ENCODE measurements at regions not wholly inside any gene's neighbourhood (a gene's known extent, or its start where the extent isn't known, plus 50 kb on each side); places are given as distances from the start of the nearest gene placed in this dataset.
"Not testable (repeated sequence)": the region's sequence is repeated elsewhere in the genome, so short reads cannot be mapped to it uniquely, and the experiment has no call there.

DNA sequence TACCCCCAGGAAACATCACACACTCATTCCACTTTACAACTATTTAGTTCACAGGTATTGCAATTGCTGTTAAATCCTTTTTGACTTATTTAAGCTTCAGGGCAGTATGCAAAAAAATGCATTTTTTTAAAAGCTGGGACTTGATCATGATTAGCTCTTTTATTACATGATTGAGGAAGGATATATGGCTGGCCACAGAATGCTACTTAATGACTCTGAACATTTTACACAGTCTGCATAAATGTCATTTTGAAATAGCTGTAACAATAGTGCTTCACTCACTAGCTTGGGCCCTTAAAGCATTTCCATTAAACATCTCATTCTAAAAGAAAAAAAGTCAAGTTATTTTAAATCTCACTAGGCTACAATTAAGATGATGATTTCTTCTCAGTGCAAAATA, 429.7 kb downstream of the FRK start:
- intact Hi-C loops (cut with micrococcal nuclease) = no loop called here

DNA sequence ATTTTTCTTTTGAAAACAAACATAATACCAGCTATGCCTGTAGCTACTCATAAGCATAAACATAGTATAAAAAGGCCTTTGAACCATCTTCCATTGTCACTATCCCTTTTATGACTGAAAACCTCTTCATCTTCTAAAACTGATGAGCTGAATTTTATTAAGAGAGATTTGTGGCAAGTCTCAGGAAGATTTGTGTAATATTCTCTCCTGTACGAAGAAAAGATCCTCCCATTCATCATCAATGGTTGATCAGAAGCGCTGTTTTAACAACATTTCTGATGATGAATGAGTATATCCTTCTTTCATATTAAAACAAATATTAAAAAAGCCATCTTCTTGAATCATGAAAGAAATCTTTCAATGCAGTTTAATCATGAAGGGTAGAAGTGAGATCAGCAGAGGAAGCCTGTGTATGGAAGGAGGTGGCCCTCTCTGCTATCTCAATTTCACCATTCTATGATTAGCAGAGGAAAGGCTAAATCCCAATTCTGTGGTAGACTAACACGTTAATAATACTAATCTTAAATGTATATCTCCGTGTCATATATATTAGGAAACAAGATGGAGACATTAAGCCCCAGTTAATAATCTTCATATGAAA, 430.2 kb downstream of the FRK start:
- intact Hi-C loops (cut with micrococcal nuclease) = no loop called here

DNA sequence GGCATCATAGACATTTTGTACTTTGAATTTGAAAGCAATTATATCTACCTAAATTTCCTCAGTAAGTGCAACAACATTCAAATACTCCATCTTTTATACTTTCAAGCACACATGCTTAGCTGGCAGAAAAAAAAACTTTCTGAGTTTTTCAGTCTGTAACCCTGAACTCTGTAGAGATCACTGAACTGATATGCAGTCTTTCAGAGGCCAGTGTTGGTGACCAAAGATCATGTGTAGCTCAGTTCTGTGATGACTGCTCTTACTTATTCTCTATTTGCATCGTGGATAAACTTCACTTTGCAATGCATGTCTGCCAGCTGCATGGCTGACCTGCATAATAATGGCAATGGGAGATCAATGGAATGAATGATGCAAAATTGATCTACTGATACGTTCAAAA, 431.3 kb downstream of the FRK start:
- intact Hi-C loops (cut with micrococcal nuclease) = no loop called here

DNA sequence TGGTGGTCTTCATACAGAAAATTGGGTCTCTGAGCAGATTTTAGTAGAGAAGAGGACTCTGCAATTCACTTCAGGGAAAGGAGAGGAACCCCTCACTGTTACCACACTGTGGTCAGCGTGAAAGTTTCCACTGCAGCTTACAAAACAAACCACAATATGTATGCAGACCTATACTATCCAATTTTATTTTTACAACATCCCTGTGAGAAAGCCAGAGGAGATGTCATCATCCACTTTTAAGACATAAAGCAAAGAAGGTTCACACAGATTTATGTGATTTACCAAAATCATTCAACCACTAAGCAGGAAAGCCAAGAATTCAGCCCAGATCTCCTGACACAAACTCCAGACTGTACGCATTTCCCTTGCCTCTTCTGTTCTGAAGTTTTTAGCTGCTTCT, 442.4 kb downstream of the FRK start:
- intact Hi-C loops (cut with micrococcal nuclease) = no loop called here

DNA sequence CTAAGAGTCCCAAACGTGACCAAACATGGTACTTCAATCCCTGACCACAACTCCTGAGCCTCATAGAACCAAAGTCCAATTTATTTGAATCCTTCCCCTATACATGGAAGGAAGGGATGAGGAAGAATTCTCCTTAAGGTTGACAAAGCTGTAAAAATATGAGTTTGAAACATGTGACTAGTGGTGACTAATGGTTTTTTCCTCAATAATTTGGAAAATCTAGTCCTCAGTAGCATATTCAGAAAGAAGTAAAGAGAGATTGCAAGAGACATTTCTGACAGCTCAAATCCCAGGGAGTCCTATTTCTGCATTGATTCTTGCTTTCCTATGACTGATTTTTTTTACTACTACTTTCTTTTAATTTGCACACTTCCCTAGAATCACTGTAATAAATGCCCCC, 443.7 kb downstream of the FRK start:
- intact Hi-C loops (cut with micrococcal nuclease) = no loop called here

DNA sequence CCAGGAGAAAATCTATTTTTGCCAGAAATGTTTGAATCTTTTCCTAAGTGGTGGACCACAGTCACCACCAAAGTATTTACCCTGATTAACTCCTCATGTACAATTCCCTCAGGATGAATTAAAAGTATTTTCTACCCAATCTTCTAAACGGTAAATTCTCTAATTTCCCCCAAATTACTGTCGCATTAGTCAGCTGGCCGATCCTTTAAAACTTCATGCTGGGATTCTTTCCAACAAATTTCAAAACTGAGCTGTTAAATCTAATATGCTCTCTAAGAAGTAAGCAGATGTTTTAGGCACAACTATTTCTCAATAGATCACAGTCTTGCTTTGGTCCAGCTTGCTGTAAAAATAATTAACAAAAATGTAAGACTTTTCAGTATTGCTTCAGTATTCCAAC, 447.2 kb downstream of the FRK start:
- intact Hi-C loops (cut with micrococcal nuclease) = no loop called here

DNA sequence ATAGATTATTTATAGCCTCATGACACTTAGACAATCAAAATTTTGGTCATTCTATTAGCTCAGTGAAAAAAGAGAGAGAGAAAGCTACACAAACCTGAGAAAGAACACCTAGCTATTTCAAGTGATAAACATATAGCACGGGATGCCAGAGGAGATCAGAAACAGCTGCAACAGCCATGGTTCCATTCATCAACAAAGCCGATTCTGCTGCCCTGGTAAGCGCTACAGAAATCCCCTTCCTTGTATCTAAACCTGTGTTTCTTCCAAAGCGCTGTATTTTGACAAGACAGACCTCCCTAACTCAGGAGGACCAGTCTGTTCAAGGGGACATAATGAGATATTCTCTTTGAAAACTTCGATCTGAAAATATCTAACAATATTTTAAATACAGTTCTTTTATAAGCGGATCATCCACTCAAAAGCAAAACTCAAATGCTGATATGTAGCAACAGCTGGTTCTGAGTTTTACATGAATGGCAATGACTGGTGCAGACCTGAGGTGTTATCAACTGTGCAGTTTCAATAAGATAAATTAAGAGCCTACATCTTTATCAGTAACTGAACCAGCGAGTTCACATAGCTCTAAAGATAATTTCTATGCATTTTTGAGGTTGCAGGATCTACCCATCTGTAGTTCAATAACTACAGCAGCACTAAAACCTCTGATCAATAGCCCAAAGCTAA, 447.8 kb downstream of the FRK start:
- intact Hi-C loops (cut with micrococcal nuclease) = no loop called here

DNA sequence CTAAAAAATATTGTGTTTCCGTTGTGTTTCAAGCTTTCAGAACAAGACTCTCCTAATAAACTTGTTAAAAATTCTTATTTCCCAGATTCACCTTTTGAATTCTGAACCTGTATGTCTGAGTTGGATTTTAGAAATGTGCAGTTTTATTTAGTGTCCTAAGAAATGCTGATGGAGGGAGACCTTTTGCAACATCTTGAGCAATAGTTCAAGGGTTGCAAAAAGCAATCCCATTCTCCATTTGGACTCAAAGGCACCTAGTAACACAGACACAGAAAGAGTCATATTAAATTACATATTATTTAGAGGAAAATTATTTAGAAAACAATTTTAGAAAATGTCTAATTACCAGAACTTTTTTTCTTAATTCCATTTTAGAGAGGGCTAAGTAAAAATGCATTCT, 448.5 kb downstream of the FRK start:
- intact Hi-C loops (cut with micrococcal nuclease) = no loop called here

DNA sequence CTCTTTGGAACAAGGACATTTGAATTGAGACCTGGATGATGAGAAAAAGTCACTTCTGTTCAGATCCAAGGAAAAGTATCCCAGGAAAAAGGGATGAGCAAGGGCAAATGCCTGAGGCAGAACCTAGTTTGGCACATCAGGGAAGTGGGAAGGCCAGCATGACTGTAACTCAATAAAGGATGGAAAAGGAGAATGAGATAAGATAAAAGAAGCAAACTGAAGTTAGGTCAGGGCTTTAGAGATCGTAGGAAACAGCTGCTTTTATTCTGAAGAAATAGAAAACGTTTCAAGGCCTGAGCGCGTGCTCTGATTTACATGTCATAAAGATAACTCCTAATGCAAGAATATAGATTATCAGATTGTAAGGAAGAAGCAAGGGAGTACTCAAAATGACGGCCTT, 450.0 kb downstream of the FRK start:
- intact Hi-C loops (cut with micrococcal nuclease) = no loop called here

DNA sequence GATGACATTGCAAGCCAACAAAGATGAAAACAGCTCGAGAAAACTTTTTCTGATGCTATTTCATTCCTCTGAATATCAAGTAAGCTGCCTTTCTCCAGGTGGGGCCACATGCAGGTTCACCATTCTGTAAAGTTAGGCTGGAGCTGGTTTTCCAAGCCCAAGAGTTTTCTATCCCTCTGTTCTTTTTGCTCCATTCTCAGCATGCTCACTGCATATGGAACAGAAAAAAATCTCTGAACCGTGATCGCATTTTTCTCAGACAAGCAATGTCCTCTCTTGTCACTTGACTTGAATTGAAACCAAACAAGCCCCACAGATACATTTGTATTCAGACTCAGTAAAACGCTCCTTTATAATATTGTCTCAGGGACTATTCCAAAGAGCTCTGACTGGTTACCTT, 451.6 kb downstream of the FRK start:
- intact Hi-C loops (cut with micrococcal nuclease) = no loop called here

DNA sequence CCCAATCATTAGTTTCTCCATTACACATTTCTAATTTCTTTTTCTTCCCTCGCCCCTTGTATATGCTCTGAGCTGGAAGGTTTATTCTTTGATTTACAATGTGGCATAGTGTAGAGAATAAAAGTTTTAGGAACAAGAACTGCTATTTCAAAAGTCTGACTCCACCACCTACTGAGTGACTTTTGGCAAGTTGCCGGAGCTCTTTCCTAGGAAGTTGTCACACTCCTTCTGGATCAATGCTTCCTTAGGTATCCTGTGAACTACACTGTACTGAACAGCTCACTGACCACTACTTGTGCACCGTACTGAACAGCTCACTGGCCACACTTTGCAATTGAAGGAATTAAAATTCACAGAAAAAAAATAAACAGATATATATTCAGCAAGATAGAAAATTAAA, 458.2 kb downstream of the FRK start:
- intact Hi-C loops (cut with micrococcal nuclease) = no loop called here

DNA sequence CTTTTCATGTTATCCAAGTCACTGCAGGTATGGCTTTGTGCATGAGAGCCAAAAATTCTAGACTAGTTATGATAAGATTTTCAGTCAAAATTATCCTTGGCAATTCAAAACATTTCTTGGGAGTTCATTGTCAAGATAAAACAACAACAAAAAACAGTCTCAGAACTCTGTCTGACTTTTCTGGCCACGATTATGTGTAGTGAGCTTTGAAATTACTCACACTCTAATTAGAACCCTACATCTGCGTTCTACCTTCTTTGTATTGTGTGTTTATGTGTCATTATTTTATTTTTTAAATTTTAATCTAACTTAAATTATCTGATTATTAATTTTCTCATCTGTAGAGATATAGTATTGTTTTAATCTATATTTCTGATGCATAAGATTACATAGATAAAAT, 459.2 kb downstream of the FRK start:
- intact Hi-C loops (cut with micrococcal nuclease) = no loop called here

DNA sequence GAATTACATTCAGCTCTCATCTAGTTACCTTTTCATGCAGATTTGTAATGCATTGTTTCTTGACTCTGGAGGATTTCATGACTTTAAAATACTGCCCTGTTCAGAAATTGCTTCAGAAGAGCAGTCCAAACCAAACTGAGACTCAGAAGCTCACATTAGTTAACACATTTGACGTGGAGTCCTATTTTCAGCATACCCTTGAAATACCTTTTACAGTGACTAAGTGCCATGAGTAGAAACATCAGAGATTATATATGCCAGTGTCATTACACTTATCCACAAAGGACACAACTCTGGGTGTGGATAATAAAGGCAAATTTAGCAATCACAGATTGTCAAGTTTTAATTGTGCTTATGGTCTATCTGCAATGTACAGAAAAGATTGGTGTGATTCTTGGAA, 459.6 kb downstream of the FRK start:
- intact Hi-C loops (cut with micrococcal nuclease) = no loop called here

DNA sequence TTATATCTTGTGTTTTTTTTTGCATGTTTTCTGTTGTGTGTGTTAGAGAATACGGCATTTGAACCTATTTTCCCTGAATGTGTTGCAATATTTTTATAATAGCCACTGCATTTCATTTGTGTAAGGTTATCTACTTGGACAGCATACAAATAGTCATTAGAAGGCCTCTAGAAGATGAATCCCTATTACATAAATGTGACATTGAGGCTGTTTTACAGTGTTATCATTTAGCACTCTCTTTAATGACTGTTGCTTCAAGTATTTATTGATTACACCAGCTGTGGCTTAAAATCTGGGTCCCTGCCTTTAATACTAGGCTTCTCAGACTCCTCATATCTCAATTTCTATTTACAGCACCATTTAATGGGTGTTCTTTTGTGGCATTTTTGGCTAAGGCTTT, 465.8 kb downstream of the FRK start:
- intact Hi-C loops (cut with micrococcal nuclease) = no loop called here

DNA sequence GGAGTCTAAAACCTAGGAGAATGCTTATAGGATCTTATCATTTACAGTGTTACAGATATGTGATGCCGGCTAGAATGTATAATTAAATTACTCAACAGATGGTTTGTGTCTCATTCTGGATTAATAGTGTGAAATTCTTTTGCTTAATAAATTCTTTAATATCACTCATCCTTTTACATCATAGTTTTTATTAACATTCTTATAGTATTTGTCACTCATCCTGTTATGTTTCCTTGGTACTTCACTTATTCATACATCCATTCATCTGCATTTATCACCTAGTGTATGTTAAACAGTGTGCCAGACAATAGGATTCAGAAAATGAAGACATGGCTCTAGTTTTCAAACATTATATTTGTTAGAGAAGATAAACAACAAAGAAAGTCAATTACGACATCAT, 468.7 kb downstream of the FRK start:
- intact Hi-C loops (cut with micrococcal nuclease) = no loop called here

DNA sequence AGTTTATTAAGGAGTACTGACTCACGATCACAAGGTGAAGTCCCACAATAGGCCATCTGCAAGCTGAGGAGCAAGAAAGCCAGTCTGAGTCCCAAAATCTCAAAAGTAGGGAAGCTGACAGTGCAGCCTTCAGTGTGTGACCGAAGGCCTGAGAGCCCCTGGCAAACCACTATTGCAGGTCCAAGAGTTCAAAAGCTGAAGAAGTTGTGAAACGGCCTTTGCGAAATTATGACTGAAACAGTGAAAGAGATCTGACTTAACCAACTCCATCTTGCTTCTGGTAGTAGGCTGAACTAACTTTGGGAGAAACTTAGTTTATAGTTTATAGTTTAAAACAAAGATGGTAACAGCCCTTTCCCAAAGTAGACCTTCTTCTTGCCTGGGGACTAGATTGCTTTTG, 471.6 kb downstream of the FRK start:
- intact Hi-C loops (cut with micrococcal nuclease) = not testable (repeated sequence)

DNA sequence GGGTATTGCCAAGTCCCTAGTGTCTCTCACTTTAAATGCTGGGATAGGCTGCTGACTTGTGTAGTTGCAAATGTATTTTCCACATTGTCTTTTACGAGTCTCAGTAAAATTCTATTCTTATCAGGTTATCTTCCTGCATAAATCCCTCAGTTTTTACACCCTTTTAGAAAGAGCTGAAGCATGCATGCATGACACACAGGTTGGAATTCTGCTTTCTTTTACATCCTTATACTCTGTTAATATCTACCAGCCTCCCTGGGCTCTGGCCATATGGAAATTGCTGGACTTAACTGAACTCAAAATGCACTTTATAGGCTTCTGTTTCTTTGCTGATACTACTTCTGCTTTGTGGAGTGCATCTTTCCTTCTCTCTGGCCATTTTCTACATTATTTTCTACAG, 477.4 kb downstream of the FRK start:
- intact Hi-C loops (cut with micrococcal nuclease) = no loop called here

DNA sequence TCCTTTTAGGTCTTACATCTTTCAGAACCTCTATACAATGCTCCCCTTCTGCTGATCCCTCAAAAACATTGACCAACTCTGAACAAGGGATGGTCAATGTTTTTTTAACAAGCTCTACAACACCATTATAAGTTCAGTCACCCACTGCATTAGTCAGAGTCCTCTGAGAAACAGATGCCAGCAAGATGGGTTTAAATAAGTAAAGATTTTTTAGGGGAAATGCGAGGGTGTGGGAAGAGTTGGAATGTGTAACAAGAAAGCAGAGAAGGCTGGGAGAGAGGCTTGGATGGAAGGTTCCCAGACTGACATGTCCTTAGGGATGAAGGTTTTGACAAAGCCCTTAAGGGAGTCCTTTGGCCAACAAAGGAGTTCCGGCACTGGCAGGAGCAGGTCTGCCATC, 478.3 kb downstream of the FRK start:
- intact Hi-C loops (cut with micrococcal nuclease) = no loop called here

DNA sequence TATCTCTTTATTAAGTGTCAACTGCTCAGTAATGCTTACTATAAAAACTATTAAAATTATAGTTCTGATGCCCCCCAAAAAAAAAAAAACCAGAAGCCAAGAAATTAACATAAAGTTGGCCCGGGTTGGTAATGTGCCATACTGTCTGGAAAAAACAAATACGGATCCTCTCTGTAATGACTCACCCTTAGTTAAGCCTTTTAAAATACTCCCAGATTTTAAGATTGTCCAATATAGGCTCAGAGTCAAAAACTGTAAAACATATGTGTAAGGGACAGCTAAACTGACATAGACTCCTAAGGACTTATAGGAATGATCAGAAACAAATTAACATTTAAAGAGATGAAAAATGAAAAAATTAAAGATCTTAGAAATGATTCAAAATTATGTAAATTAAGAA, 481.1 kb downstream of the FRK start:
- intact Hi-C loops (cut with micrococcal nuclease) = not testable (repeated sequence)

DNA sequence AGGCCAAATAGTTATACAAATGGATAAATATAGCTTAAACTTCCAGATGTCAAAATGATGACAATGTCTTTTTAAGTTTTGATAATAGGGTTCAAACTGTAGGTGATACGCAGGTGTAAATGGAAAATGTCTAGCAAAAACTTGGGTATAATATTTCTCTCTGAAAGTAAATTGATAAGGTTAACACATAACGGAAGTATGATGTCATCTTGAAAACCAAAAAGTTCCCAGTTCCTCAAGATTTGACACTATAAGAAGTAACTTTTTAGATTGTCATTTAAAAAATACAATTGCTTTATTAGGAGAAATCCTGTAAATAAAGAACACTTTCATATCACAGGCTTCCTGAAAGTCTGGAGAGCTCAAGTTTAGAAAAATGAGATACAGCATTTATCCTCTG, 483.4 kb downstream of the FRK start:
- intact Hi-C loops (cut with micrococcal nuclease) = no loop called here

DNA sequence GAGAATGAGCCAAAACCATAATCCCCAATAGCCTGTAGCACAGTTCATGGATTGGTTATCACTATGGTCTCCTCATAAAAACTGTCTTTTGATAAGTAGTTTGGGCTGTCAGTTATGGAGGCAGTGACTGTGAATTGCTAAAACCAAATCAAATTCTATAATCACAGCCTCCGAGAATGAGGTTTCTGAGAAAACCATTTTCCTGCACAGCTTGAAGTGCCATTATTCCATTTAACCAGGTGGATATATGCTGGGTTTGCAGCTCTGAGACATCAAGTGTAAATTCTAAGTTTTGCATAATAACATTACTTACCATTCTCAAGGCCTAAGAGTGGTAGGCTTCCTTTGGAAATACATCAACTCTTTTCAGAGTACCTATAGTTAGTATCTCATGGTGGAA, 485.4 kb downstream of the FRK start:
- intact Hi-C loops (cut with micrococcal nuclease) = no loop called here

DNA sequence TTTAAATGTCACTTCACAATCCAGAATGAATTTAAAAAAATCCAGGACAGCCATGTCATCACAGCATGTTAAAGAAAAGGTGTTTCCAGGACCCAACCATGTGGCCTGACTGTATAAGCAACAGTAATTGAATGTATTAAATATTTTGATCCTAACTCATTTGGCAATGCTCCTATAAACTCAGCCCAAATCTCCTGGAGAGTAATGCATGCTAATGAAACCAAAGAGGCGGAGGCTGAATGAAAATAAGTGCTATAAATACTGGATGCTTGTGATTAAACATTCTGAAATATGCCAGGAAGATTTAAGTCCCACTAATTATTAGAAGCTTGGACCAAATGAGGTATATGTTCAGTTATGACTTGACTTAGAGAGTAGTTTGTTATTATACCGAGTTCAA, 486.8 kb downstream of the FRK start:
- intact Hi-C loops (cut with micrococcal nuclease) = no loop called here

DNA sequence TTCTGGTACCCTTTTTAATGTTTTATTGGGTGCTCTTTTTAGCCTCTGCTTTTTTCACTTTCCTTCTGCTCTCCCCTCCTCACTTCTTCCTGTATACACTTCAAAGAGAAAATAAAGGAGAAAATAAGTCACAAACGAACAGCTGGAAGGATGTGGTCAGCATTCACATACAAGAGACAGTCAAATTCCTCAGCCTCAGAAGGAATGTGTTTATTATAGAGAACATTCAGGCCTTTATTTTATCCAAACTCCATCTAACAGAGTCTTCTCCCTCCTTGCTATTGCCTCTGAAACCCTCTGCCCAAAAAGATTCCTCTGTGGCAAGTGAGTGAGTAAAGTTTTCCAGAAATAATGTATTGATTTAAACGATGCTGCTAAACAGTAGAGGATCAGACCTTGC, 490.4 kb downstream of the FRK start:
- intact Hi-C loops (cut with micrococcal nuclease) = no loop called here

DNA sequence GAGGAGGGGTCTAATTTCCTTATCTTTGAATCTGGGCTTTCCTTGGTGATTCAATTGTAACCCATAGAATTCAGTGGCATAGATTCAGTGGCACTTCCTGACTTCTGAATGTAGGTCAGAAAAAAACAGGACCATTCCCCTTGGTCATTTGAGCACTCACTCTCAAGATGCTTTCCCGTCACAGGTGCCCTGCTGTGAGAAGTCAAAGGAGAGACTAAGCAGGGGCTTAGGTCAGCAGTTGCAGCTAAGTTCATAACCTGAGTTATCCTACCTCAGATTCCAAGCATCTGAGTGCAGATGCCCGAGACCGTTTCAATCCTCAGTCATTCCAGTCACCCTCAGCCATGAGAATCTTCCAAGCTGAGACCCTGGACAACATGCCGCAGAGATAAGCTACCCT, 506.6 kb downstream of the FRK start:
- intact Hi-C loops (cut with micrococcal nuclease) = no loop called here
